ENCODE measurements at regions not wholly inside any gene's neighbourhood (a gene's known extent, or its start where the extent isn't known, plus 50 kb on each side); places are given as distances from the start of the nearest gene placed in this dataset.

- TF ChIP-seq REST (IDR thresholded peaks at IDR 0.05; ENCODE audit: borderline replicate concordance) (no peak), CTCF (IDR thresholded peaks at IDR 0.05; ENCODE audit: poor library complexity, severe bottlenecking) (no peak)
Measured at GRCh38 chr17:59456428-59456827, 109.0 kb upstream of the DHX40 start.

All from neural cell (in vitro differentiated cells).